RPMI7951 (cell line): ENCODE measurements at regions not wholly inside any gene's neighbourhood (a gene's known extent, or its start where the extent isn't known, plus 50 kb on each side); places are given as distances from the start of the nearest gene placed in this dataset.
A peak's percentile ranks its signal among the peaks of the same experiment; 100 is the strongest.
"Not testable (repeated sequence)": the region's sequence is repeated elsewhere in the genome, so short reads cannot be mapped to it uniquely, and the experiment has no call there.

Experiments used
- DNase-seq: peaks from one replicate; pipeline ENCODE4 v3.0.0-alpha.2; 2012; ENCODE audit warnings: low read depth

DNA sequence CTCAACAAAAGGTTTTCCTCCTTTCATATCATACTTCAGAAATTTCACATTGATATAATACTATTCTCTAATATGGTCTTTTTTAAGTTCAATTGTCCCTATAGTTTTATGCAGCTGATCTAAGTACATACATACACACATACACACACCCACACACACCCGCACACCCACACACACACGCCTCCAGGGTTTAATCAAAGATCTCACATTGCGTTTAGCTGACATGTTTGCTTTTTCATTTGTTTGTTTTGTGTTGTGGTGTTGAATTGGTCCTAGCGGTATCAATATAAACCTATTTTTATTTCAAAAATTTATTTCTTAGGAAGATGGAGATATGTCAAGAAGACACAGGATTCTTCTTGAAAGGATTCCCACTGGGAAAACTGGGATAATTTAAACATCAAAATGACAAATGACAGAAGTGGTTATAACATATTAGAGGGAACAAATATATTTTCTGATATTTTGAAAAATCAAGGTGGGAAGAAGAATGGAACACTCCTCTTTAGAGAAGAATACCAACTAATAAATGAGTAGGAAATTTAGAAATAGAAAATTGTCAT is 434.9 kb upstream of the SLC30A5 start:
- DNase-seq = no peak

- no peak for DNase-seq
Measured at GRCh38 chr5:68659881-68660280, 433.9 kb upstream of the SLC30A5 start.

- peak; percentile 25 for DNase-seq
Measured at GRCh38 chr5:68661237-68661636, 432.6 kb upstream of the SLC30A5 start.

DNA sequence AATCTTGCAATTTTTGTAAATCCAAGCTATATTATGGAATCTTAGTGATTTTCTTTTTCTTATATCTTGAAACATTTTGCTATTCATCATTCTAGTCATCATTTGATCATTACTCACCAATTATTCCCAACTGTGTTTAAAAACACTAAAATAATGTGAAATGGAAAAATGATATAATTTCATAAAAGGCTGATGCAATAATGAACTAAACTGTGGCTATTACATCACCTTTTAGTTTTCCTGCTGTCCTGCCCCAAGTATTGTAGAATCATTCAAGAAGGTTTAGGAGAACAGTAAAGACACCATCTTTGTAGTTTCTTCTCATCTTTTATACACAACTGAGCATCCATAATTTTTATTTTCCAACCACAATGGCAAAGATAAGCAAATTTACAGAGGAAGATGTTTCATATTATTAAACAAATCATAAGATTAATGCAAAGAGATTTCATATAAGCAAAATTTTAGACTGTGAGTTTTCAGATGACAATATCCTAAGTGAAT is 431.0 kb upstream of the SLC30A5 start:
- no peak for DNase-seq

GRCh38 chr5:68669864-68670575 is 423.8 kb upstream of the SLC30A5 start:
- no peak for DNase-seq

GRCh38 chr5:68673106-68673822 is 420.6 kb upstream of the SLC30A5 start:
- no peak for DNase-seq

DNA sequence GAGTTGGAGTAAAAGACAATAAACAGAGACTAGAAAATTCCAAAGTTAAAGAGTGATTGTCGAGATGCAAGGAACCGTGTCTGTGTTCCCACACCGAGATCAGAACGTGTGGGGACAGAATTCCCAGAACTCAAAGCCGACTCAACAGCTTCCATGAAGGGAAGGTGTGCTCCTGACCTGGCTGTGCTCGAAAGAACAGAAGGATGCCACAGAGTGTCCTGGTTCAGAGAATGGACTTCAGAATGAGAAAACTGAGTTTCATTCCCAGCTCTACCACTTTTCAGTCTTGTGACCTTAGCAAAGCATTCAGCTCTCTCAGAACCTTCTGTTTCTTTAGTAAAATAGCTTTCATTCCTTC is 420.0 kb upstream of the SLC30A5 start:
- DNase-seq = no peak

- DNase-seq = no peak
Measured at GRCh38 chr5:68679041-68679440, 414.8 kb upstream of the SLC30A5 start.

DNA sequence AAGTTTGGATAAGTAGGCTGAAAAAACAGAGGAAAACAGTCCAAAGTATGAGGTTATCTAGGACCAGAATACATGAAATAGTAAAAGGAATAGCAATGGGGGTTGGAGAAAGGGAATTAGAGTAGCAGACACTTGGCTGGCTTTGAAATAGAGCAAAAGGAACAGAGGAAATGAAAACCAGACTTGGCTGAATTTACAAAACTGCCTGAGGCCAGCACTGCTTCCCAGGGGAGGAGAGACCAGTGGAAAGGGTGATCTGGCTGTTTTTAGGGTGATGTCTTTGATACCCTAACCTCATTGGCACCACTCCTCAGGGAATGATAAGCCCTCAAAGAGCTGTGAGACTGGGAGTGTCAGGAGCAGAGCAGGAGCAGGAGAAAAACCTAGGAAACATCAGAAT is 413.4 kb upstream of the SLC30A5 start:
- peak; percentile 63 for DNase-seq

DNA sequence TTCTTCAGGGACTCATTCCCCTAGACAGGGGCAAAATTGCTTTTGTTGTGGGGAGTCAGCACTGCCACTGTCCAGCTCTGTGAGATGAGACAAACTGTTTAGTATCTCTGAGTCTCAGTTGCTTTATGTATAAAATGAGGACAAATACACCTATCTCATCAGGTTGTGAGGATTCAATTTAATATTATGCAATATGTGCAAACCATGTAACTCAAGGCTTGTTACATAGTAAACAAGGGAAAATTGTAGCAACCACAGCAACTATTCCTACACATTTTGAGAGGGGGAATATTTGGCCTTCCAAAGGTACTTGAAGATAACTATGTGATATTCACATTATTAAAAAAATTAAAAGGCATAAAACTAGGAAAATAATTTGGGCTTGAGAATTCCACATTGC is 411.9 kb upstream of the SLC30A5 start:
- DNase-seq = no peak

GRCh38 chr5:68682400-68683160 is 411.2 kb upstream of the SLC30A5 start:
- DNase-seq = no peak

DNA sequence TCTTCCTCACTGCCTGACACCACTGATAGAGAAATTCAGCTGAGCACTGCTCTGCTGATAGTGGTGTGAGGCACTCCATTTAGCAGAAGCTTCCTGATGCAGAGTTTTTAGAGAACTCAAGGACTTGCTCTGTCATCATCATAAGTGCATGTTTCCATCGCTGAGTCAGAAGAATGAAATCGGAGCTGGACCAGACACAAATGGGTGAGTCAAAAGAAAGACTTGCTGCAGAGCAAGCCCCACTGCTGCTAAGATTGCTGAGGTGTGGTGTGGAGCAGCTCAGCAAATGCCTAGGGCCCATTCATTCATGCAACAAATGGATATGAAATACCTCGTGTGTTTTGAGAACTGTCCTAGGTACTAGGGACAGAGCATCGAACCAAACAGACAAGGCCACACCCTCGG is 410.2 kb upstream of the SLC30A5 start:
- DNase-seq = peak; percentile 92

DNA sequence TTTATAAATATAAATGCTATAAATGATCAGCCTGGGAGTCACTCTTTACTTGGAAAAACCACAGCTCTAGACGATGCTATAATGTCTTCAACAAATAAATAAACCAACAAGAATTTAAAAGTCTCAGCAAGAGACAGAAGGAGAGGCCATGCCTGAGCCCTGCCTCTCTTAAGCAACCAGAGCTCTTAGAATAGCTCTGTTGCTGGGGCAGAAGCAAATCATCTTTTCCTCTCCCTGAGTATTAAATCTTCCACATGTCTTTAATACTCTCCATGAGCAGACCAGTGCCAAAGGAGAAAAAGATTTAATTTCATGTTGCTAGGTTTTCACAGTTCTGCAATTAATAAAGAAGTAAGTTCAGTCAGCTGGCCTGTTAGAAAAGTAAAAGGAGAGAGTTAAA is 408.0 kb upstream of the SLC30A5 start:
- no peak for DNase-seq

GRCh38 chr5:68688547-68688946 is 405.3 kb upstream of the SLC30A5 start:
- DNase-seq = no peak

- no peak for DNase-seq
Measured at GRCh38 chr5:68689010-68689409, 404.8 kb upstream of the SLC30A5 start.

DNA sequence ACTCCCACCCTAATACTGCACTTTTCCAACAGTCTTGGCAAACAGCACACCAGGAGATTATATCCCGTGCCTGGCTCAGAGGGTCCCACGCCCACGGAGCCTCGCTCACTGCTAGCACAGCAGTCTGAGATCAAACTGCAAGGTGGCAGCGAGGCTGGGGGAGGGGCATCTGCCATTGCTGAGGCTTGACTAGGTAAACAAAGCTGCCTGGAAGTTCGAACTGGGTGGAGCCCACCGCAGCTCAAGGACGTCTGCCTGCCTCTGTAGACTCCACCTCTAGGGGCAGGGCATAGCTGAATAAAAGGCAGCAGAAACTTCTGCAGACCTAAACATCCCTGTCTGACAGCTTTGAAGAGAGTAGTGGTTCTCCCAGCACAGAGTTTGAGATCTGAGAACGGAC is 401.9 kb upstream of the SLC30A5 start:
- not testable (repeated sequence) for DNase-seq

DNA sequence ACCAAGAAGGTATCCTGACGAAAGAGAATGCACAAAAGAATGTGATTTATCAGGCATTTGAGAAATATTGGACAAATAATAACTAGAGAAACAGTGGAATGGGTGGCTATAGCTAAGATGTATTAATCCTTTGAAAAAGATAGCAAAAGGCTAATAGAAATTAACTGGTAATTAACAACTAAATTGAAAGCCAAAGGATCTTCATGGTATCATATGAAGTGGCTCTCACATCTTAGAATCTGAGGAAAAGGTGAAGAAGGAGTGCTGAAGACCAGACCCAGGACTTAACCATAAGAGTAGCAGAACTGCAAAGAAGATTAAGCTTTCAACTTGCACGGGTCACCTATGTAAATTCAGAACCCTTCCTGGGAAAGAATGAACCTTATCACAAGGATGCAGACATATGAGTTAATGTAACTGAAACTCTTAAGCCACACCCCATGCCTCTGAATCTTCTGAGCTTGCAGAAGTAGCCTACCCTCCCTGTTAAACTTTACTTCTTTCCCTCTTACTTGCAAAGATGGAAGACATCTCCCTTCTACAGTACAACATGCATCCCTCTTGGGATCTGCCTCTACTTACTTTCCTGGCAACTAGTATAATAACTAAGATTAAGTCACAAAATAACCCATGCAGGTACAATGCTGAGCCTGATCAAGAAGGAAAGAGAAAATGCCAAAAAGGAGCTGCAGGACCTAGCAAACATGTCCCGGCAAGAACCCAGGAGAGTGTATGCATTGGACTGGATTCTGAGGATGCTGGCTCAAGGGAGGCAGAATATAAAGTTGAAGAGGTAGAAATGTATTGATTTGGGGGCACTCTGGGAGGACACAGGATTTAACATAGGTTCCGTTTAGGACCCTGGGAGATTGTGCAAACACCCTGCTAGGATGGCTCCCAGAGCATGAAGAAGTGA is 395.5 kb upstream of the SLC30A5 start:
- no peak for DNase-seq

- DNase-seq = no peak
Measured at GRCh38 chr5:68699966-68700365, 393.8 kb upstream of the SLC30A5 start.

GRCh38 chr5:68707575-68707974 is 386.2 kb upstream of the SLC30A5 start:
- DNase-seq = no peak

DNA sequence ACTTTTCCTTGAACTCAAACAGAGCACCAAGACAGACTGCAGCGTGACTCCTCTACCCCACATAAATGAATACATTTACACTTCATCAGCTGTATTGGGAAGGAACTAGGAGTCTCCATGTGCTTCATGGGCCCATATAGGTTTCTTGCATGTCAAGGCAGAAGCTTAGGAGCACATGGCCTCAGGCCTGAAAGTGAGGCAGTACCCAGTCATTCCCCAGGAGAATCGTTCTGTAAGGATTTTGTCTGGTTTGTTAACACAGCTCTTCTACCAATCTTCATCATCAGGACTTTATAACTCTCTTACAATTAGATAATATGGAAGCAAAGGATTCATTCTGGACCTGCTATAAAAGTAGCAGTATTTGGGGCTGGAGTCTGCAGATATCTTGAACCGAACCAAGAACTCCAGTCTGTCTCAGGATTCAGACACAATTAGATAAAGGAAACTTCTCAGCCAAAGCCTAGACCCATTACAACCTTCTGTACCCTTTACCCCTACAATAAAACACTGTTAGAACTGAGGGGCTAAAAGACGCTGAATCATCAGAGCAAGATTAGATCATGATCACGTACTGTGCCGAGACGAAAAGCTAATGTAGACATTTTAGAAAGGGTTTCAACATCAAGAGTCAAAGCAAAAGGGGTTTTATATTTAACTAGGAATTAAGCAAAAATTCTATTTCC is 385.5 kb upstream of the SLC30A5 start:
- DNase-seq = no peak

GRCh38 chr5:68708842-68709170 is 385.0 kb upstream of the SLC30A5 start:
- DNase-seq = no peak
